Transverse colon (tissue), 4 donors: ENCODE measurements at regions not wholly inside any gene's neighbourhood (a gene's known extent, or its start where the extent isn't known, plus 50 kb on each side); places are given as distances from the start of the nearest gene placed in this dataset.
A peak's percentile ranks its signal among the peaks of the same experiment; 100 is the strongest.

Experiments used
- DNase-seq: peaks from one replicate; pipeline ENCODE4 v3.0.0-alpha.2; 2019
- H3K27ac ChIP-seq, 4 donors: fragments of 200-600 bp; sonication (generic); 2 replicates each; pipeline ENCODE4 v1.5.1; 2016 to 2018; ENCODE audit warnings: inconsistent platforms in 4 of 4
- H3K27me3 ChIP-seq: fragments of 200-600 bp; sonication (generic); 2 replicates; pipeline ENCODE4 v1.5.1; 2017; ENCODE audit warnings: inconsistent platforms
- H3K36me3 ChIP-seq, 4 donors: fragments of 200-600 bp; sonication (generic); 2 replicates each; pipeline ENCODE4 v1.5.1; 2017 to 2019; ENCODE audit warnings: inconsistent platforms in 4 of 4
- H3K4me1 ChIP-seq, 4 donors: fragments of 200-600 bp; sonication (generic); 2 replicates each; pipeline ENCODE4 v1.5.1; 2017 to 2020; ENCODE audit warnings: inconsistent platforms in 4 of 4
- H3K4me3 ChIP-seq, 4 donors: fragments of 200-600 bp; sonication (generic); 1 replicate in 1 of 4; 2 replicates in 3 of 4; pipeline versions ENCODE4 v1.5.1 to v1.6.1; 2017 to 2019; ENCODE audit warnings: inconsistent platforms in 4 of 4
- H3K9me3 ChIP-seq, 2 donors: fragments of 200-600 bp; sonication (generic); 2 replicates each; pipeline ENCODE4 v1.5.1; 2017 to 2019; ENCODE audit warnings: inconsistent platforms in 2 of 2
- CTCF ChIP-seq, 5 experiments: fragments of 200-600 bp in 3 of 5; fragments of 450-650 bp in 2 of 5; sonication (generic) in 3 of 5; IDR thresholded peaks; 1 replicate in 2 of 5; 2 replicates in 3 of 5; pipeline ENCODE4 v1.5.1; 2016 to 2017; ENCODE audit warnings: antibody characterized with exemption in 5 of 5, inconsistent platforms in 3 of 5, mild to moderate bottlenecking in 2 of 5, moderate library complexity in 1 of 5
- EP300 ChIP-seq: sonication (generic); formaldehyde crosslinking; IDR thresholded peaks from one replicate; pipeline ENCODE4 v1.6.1; 2017; ENCODE audit warnings: antibody characterized with exemption, low read depth
- POLR2A ChIP-seq: fragments of 450-650 bp; IDR thresholded peaks from one replicate; pipeline ENCODE4 v1.6.1; 2016; ENCODE audit warnings: antibody characterized with exemption, mild to moderate bottlenecking, moderate library complexity
- POLR2AphosphoS5 ChIP-seq, 3 donors: sonication (generic); formaldehyde crosslinking; IDR thresholded peaks; one replicate each; pipeline ENCODE4 v1.6.1; 2016; ENCODE audit warnings: antibody characterized with exemption in 3 of 3
- WGBS, 2 donors: methylation state at CpG; one replicate each; pipeline ENCODE4 v1.1.5; 2018; ENCODE audit warnings: low coverage in 1 of 2; 5-methylcytosine and 5-hydroxymethylcytosine counted together
- in situ Hi-C, 4 donors: fragments of 200-750 bp; cut with MboI; loops; one replicate each; pipeline versions ENCODE4 v1.15.0 to v1.15.1; 2017; ENCODE audit warnings: low sequenced_read_pairs in 3 of 4, low pct_ligation_motif_present in 1 of 4, low pct_unique_long_range_greater_than_20kb in 1 of 4
- intact Hi-C: fragments of 100-400 bp; cut with DNase I; formaldehyde crosslinking; loops from one replicate; pipeline ENCODE4 v1.15.1; 2023; ENCODE audit warnings: low total_unique reads

- H3K27ac ChIP-seq, result no peak overlapping the region
- no peak overlapping the region for H3K4me3 ChIP-seq
- no peak for DNase-seq
- TF ChIP-seq CTCF (IDR thresholded peaks at IDR 0.05) (no peak), POLR2A (no peak), POLR2AphosphoS5 (IDR thresholded peaks at IDR 0.05) (no peak), EP300 (no peak)
- in situ Hi-C loops, result no loop called here
- H3K27me3 ChIP-seq, result no peaks in the 10 kb centered on the region
- H3K36me3 ChIP-seq, result no peaks in the 10 kb centered on the region
- 64 to 77% methylated on average over 7 to 8 of the region's 8 CpGs for WGBS, 2 donors
- intact Hi-C loops, result no loop called here
- H3K9me3 ChIP-seq, result no peaks in the 10 kb centered on the region
- H3K4me1 ChIP-seq, result no peaks in the 10 kb centered on the region
Measured at GRCh38 chr2:228613133-228613850, 431.8 kb upstream of the SPHKAP start.

GRCh38 chr2:228611171-228611570 lies 429.7 kb upstream of the SPHKAP start:
- Histone ChIP-seq H3K4me1 (no peaks in the 10 kb centered on the region), H3K36me3 (no peaks in the 10 kb centered on the region), H3K27ac (no peak overlapping the region), H3K4me3 (no peak overlapping the region), H3K27me3 (no peaks in the 10 kb centered on the region), H3K9me3 (no peaks in the 10 kb centered on the region)
- DNase-seq, result no peak
- TF ChIP-seq EP300 (no peak), POLR2AphosphoS5 (IDR thresholded peaks at IDR 0.05) (no peak), POLR2A (no peak), CTCF (IDR thresholded peaks at IDR 0.05) (no peak)
- WGBS, 2 donors, result 86 to 90% methylated on average over 1 of the region's 1 CpG
- intact Hi-C loops (no loop called here), in situ Hi-C loops (no loop called here)

GRCh38 chr2:228602288-228602687 lies 420.8 kb upstream of the SPHKAP start:
- intact Hi-C loops (no loop called here), in situ Hi-C loops (no loop called here)
- H3K4me1 ChIP-seq, result peaks cover 0 to 25% (median 3%) of the 10 kb centered on the region in 4 donors
- TF ChIP-seq POLR2A (no peak), POLR2AphosphoS5 (IDR thresholded peaks at IDR 0.05) (no peak), CTCF (IDR thresholded peaks at IDR 0.05) (no peak), EP300 (no peak)
- H3K27ac ChIP-seq, result no peak overlapping the region
- no peak overlapping the region for H3K4me3 ChIP-seq
- whole genome bisulfite sequencing, 2 donors, result 52 to 58% methylated on average over 2 of the region's 2 CpGs
- DNase-seq, result no peak
- no peaks in the 10 kb centered on the region for H3K9me3 ChIP-seq
- no peaks in the 10 kb centered on the region for H3K36me3 ChIP-seq
- H3K27me3 ChIP-seq, result no peaks in the 10 kb centered on the region

- no peak for DNase-seq
- H3K9me3 ChIP-seq, result no peaks in the 10 kb centered on the region
- peak overlapping the region; percentile 42 to 76 (median 68) for H3K27ac ChIP-seq
- intact Hi-C loops, result no loop called here
- in situ Hi-C loops, result no loop called here
- WGBS, 2 donors, result 63 to 77% methylated on average over 1 to 2 of the region's 2 CpGs
- H3K27me3 ChIP-seq, result no peaks in the 10 kb centered on the region
- H3K36me3 ChIP-seq, result no peaks in the 10 kb centered on the region
- no peak overlapping the region for H3K4me3 ChIP-seq
- peaks cover 0 to 29% (median 3%) of the 10 kb centered on the region in 4 donors for H3K4me1 ChIP-seq
- TF ChIP-seq POLR2A (no peak), EP300 (no peak), POLR2AphosphoS5 (IDR thresholded peaks at IDR 0.05) (no peak), CTCF (IDR thresholded peaks at IDR 0.05) (no peak)
Measured at GRCh38 chr2:228600265-228600664, 418.8 kb upstream of the SPHKAP start.
